ENCODE measurements at regions not wholly inside any gene's neighbourhood (a gene's known extent, or its start where the extent isn't known, plus 50 kb on each side); places are given as distances from the start of the nearest gene placed in this dataset.

DNA sequence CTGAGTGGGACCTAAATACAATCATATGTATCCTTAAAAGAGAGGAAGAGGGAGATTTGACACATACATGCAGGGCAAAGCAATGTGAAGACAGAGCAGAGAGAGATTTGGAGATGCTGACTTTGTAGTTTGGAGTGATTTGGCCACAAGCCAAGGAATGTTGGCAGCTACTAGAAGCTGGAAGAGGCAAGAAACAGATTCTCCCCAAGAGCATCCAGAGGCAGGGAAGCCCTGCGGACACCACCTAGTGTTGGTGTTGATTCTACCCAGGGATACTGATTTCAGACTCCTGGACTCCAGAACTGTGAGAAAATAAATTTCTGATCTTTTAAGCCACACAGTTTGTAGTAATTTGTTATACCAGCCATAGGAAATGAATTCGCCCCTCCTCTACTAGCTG is 64.9 kb upstream of the OSMR start:
- TF ChIP-seq, protein P1, sequence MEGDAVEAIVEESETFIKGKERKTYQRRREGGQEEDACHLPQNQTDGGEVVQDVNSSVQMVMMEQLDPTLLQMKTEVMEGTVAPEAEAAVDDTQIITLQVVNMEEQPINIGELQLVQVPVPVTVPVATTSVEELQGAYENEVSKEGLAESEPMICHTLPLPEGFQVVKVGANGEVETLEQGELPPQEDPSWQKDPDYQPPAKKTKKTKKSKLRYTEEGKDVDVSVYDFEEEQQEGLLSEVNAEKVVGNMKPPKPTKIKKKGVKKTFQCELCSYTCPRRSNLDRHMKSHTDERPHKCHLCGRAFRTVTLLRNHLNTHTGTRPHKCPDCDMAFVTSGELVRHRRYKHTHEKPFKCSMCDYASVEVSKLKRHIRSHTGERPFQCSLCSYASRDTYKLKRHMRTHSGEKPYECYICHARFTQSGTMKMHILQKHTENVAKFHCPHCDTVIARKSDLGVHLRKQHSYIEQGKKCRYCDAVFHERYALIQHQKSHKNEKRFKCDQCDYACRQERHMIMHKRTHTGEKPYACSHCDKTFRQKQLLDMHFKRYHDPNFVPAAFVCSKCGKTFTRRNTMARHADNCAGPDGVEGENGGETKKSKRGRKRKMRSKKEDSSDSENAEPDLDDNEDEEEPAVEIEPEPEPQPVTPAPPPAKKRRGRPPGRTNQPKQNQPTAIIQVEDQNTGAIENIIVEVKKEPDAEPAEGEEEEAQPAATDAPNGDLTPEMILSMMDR (IDR thresholded peaks at IDR 0.05): no peak
- peak in 1 of 3 donors; percentile 51 for DNase-seq
- Histone ChIP-seq H3K4me3 (no peak overlapping the region), H3K9me3 (no peaks in the 10 kb centered on the region), H3K4me1 (ENCODE audit: low read depth) (no peaks in the 10 kb centered on the region), H3K36me3 (ENCODE audit: low read depth) (no peaks in the 10 kb centered on the region)
- no peak for ATAC-seq
- intact Hi-C loops (cut with DNase I, micrococcal nuclease): no loop called here

DNA sequence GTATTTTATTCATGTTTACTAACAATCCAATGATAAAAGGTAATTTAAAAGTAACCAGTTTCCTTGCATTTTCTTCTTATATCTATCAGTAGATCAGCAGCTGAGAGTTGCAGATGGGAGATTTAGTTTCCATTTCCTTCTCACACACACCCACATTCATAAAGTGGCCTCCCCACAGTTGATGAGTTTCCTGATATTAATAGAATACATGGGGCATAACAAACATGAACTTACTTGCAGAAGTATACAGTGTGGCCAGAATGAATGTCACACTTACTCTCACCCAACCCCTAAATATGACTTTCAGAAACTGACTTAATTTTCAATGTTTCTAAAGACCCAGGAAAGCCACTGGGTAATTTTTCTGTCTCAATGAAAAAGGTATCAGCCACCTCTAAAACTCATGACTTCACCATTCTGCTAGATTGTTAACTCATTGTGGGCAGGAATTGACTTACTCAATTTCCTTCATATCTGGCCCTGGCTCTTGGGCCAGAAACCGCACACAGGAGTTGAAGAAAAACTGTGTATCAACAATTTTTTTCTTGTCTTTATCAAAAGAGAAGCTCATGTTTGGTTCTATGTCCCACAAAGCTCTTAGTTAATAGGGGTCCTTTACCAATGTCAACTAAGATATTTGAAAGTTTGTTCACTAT is 63.5 kb upstream of the OSMR start:
- Histone ChIP-seq H3K4me3 (no peak overlapping the region), H3K4me1 (ENCODE audit: low read depth) (no peaks in the 10 kb centered on the region), H3K9me3 (no peaks in the 10 kb centered on the region), H3K36me3 (ENCODE audit: low read depth) (no peaks in the 10 kb centered on the region)
- TF ChIP-seq, protein P1 (IDR thresholded peaks at IDR 0.05): no peak
- ATAC-seq (no peak), DNase-seq (no peak)
- intact Hi-C loops (cut with DNase I, micrococcal nuclease): no loop called here

DNA sequence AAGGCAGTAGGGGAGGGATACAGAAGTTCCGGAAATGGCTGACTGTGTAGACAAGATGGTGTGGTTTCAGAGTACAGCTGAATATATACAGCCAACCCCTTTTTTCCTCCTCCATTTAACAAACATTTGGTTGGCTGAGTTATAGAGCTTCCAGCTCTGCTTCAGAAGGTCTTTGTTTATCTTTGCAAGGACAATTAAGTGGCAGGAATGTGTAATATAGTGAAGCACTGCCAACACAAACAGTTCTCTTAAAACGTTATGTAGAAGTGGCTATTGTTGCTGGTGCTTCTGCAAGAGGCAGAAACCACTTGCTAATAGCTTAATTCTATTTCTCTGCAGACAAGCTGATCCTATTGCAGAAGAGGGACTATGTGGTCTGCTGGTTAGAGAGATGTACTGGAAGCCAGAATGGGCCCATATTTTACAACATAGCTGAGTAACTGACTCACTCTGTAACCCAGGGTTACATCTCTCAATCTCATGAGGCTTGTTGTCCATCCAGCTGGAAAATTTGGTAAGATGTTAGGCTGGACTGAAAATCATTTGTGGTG is 62.7 kb upstream of the OSMR start:
- Histone ChIP-seq H3K4me3 (no peak overlapping the region), H3K4me1 (ENCODE audit: low read depth) (no peaks in the 10 kb centered on the region), H3K9me3 (no peaks in the 10 kb centered on the region), H3K36me3 (ENCODE audit: low read depth) (no peaks in the 10 kb centered on the region)
- TF ChIP-seq, protein P1 (IDR thresholded peaks at IDR 0.05): no peak
- intact Hi-C loops (cut with DNase I, micrococcal nuclease): no loop called here
- peak; percentile 66 for ATAC-seq
- DNase-seq: peak in 1 of 3 donors; percentile 9

DNA sequence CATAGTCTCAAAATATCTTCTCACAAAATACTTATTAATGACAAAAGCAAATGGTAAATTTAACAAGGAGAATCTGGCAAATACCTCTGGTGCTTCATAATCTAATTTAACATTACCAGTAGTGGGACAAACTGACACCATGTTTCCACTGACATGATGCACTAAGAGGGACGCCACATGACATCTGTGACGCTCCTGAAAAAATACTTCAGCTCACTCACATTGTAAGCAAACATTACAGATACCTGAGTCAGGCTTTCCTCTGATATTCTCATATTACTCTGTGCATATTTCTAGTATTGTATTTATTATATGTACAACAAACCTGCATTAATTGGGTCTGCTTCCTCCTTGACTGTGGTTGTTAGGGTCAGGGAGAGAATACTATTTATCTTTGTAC is 56.7 kb upstream of the OSMR start:
- Histone ChIP-seq H3K36me3 (ENCODE audit: low read depth) (no peaks in the 10 kb centered on the region), H3K4me3 (no peak overlapping the region), H3K9me3 (no peaks in the 10 kb centered on the region), H3K4me1 (ENCODE audit: low read depth) (no peaks in the 10 kb centered on the region)
- DNase-seq (no peak), ATAC-seq (no peak)
- TF ChIP-seq, protein P1 (IDR thresholded peaks at IDR 0.05): no peak
- intact Hi-C loops (cut with DNase I, micrococcal nuclease): no loop called here

DNA sequence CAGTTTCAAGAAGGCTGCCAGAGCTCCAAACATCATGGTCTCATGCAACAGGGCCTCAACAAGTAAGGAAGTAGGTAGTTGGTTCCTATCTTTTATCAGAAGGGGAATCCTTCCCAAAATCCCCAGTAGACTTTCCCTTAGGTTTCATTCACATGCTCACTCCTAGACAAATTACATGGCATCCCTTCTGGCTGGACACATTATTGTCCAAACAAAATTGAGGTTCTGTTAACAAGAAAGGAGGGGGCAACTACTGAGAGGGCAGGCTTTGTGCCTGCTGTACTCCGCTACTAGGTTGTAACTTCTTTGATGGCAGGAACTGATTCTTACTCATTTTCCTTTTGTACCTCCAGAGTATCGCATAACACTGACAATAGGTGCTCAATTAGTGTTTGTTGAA is 56.0 kb upstream of the OSMR start:
- intact Hi-C loops (cut with DNase I, micrococcal nuclease): no loop called here
- DNase-seq (no peak), ATAC-seq (no peak)
- H3K9me3 ChIP-seq: no peaks in the 10 kb centered on the region
- H3K36me3 ChIP-seq (ENCODE audit: low read depth): no peaks in the 10 kb centered on the region
- H3K4me1 ChIP-seq (ENCODE audit: low read depth): no peaks in the 10 kb centered on the region
- TF ChIP-seq, protein P1 (IDR thresholded peaks at IDR 0.05): no peak
- H3K4me3 ChIP-seq: no peak overlapping the region

Measured in mucosa of descending colon (tissue), 3 donors.